B cell (primary cell): ENCODE measurements at regions not wholly inside any gene's neighbourhood (a gene's known extent, or its start where the extent isn't known, plus 50 kb on each side); places are given as distances from the start of the nearest gene placed in this dataset.

Experiments
- ATAC-seq: fragments of 200-7000 bp; cut with Tn5 transposase; one replicate; pipeline ENCODE4 v1.10.0; 2021; ENCODE audit warnings: low read depth, mild to moderate bottlenecking, moderate number of reproducible peaks, moderate library complexity
- CTCF ChIA-PET: fragments of 350-600 bp; sonication (Branson Sonifier 250); formaldehyde crosslinking; loops from one replicate; lab custom pipeline; 2021; ENCODE audit warnings: antibody characterized with exemption, inconsistent platforms; lab: Charles Lee
- POLR2A ChIA-PET: fragments of 350-600 bp; sonication (Branson Sonifier 250); formaldehyde crosslinking; loops from one replicate; lab custom pipeline; 2021; ENCODE audit warnings: antibody characterized with exemption; lab: Charles Lee
- DNase-seq: peaks from one replicate; pipeline ENCODE4 v3.0.0; 2013
- H2AFZ ChIP-seq: 2 replicates; pipeline ENCODE4 v1.6.1; 2012; ENCODE audit warnings: mild to moderate bottlenecking, low read depth, low read length; ENCODE audit not compliant: insufficient read depth, poor library complexity, severe bottlenecking
- H3K27ac ChIP-seq, 2 donors: 1 replicate in 1 of 2; 2 replicates in 1 of 2; pipeline ENCODE4 v1.5.1; 2012 to 2013; ENCODE audit warnings: low read length in 2 of 2, mild to moderate bottlenecking in 2 of 2, moderate library complexity in 1 of 2
- H3K27me3 ChIP-seq, 4 experiments: fragments of 200-600 bp in 1 of 4; sonication (generic) in 1 of 4; replicated peaks in 1 of 4; 1 replicate in 2 of 4; 2 replicates in 2 of 4; pipeline versions ENCODE4 v1.6.1 to v1.7.0; 2013 to 2016; ENCODE audit warnings: low read length in 3 of 4, mild to moderate bottlenecking in 2 of 4, mixed read lengths in 1 of 4, moderate library complexity in 1 of 4; ENCODE audit not compliant: insufficient read depth in 4 of 4, control insufficient read depth in 3 of 4; ENCODE audit errors: control extremely low read depth in 1 of 4
- H3K36me3 ChIP-seq, 2 experiments: replicated peaks in 1 of 2; 1 replicate in 1 of 2; 2 replicates in 1 of 2; pipeline versions ENCODE4 v1.6.1 to v1.7.1; 2013; ENCODE audit warnings: low read length in 1 of 2; ENCODE audit not compliant: insufficient read depth in 2 of 2, control insufficient read depth in 1 of 2; ENCODE audit errors: control extremely low read depth in 1 of 2, extremely low read depth in 1 of 2
- H3K4me1 ChIP-seq, 2 donors: fragments of 200-600 bp in 1 of 2; sonication (generic) in 1 of 2; 1 replicate in 1 of 2; 2 replicates in 1 of 2; pipeline versions ENCODE4 v1.5.1 to v1.6.1; 2013 to 2017; ENCODE audit warnings: low read length in 2 of 2; ENCODE audit not compliant: control insufficient read depth in 2 of 2, insufficient read depth in 2 of 2
- H3K4me2 ChIP-seq: replicated peaks from 2 replicates; pipeline ENCODE3; 2012; ENCODE audit warnings: mild to moderate bottlenecking, low read depth, low read length; ENCODE audit not compliant: poor library complexity, severe bottlenecking
- H3K4me3 ChIP-seq, 5 experiments: fragments of 200-600 bp in 1 of 5; sonication (generic) in 1 of 5; 1 replicate in 3 of 5; 2 replicates in 2 of 5; pipeline versions ENCODE4 v1.5.1 to v1.7.0; 2011 to 2016; ENCODE audit warnings: low read length in 4 of 5, mild to moderate bottlenecking in 4 of 5, low read depth in 2 of 5, control low read depth in 1 of 5, moderate library complexity in 1 of 5; ENCODE audit not compliant: insufficient read depth in 1 of 5; ENCODE audit errors: control extremely low read depth in 1 of 5, extremely low read depth in 1 of 5
- H3K79me2 ChIP-seq: fragments of 200-600 bp; sonication (generic); one replicate; pipeline ENCODE4 v1.6.0; 2016; ENCODE audit warnings: low read length; ENCODE audit not compliant: control insufficient read depth, insufficient read depth
- H3K9ac ChIP-seq: fragments of 200-600 bp; sonication (generic); 2 replicates; pipeline ENCODE4 v1.6.1; 2017; ENCODE audit warnings: mild to moderate bottlenecking, low read length, moderate library complexity
- H3K9me3 ChIP-seq, 3 donors: one replicate each; pipeline versions ENCODE4 v1.6.1 to v1.7.1; 2013; ENCODE audit warnings: low read length in 2 of 3; ENCODE audit not compliant: control insufficient read depth in 2 of 3, insufficient read depth in 1 of 3; ENCODE audit errors: control extremely low read depth in 1 of 3
- H4K20me1 ChIP-seq: 2 replicates; pipeline ENCODE4 v1.6.0; 2012; ENCODE audit warnings: mild to moderate bottlenecking, low read length; ENCODE audit not compliant: insufficient read depth, control insufficient read depth, poor library complexity, severe bottlenecking
- H3K27ac Mint-ChIP-seq: one replicate; pipeline ENCODE4 v1.8.0; 2021; ENCODE audit warnings: mixed read lengths
- H3K27me3 Mint-ChIP-seq: one replicate; pipeline ENCODE4 v1.8.0; 2021; ENCODE audit warnings: mixed read lengths
- H3K4me1 Mint-ChIP-seq: one replicate; pipeline ENCODE4 v1.8.0; 2021; ENCODE audit warnings: mixed read lengths
- H3K4me3 Mint-ChIP-seq: one replicate; pipeline ENCODE4 v1.8.0; 2021; ENCODE audit warnings: mixed read lengths
- H3K9me3 Mint-ChIP-seq: one replicate; pipeline ENCODE4 v1.8.0; 2022; ENCODE audit warnings: mixed read lengths; ENCODE audit not compliant: insufficient read depth
- EZH2 ChIP-seq: IDR thresholded peaks from 2 replicates; pipeline ENCODE4 v1.6.1; 2012; ENCODE audit warnings: borderline replicate concordance, low read depth, mild to moderate bottlenecking, moderate library complexity, low read length; ENCODE audit not compliant: insufficient read depth, poor library complexity, severe bottlenecking
- WGBS: methylation state at CpG from one replicate; pipeline ENCODE4 v1.1.5; 2013; ENCODE audit warnings: missing lambda C conversion rate; ENCODE audit not compliant: insufficient coverage; 5-methylcytosine and 5-hydroxymethylcytosine counted together
- intact Hi-C: fragments of 100-400 bp; cut with micrococcal nuclease; formaldehyde crosslinking; loops from one replicate; pipeline ENCODE4 v1.10.0; 2022
- TF ChIP-seq, protein P1 (sequence below): fragments of 200-600 bp; IDR thresholded peaks from one replicate; pipeline ENCODE4 v1.8.0; 2022; ENCODE audit warnings: antibody characterized with exemption, mild to moderate bottlenecking

DNA sequence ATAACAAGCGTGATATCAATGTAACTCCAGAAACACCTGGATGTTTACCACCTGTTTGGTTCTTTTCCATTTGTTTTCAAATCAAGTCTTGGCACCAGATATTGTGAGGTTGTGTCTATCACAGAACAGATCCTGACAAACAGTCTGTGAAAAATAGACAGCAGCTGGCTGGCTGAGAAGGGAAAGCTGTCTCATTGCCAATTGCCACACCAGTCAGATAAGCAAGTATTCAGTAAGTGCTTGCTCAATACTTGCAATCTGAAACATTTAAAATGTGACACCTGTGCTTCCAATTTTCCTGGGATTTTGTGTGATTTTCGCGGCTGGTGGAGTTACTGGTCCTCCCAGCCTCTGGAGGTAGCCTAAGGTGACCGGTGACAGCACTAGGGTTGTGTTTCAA is 147.9 kb upstream of the MYO3A start:
- Mint-ChIP-seq H3K4me3 (no peak overlapping the region), H3K4me1 (no peaks in the 10 kb centered on the region), H3K27ac (no peak overlapping the region), H3K27me3 (peaks cover 23% of the 10 kb centered on the region), H3K9me3 (no peaks in the 10 kb centered on the region)
- Histone ChIP-seq H3K9ac (no peak overlapping the region), H2AFZ (no peak overlapping the region), H3K79me2 (no peaks in the 10 kb centered on the region), H3K4me2 (no peak overlapping the region), H3K27me3 (peaks cover 0 to 3% (median 1%) of the 10 kb centered on the region in 4 experiments), H3K36me3 (no peaks in the 10 kb centered on the region), H3K4me1 (no peaks in the 10 kb centered on the region), H3K4me3 (no peak overlapping the region), H4K20me1 (no peaks in the 10 kb centered on the region), H3K9me3 (no peaks in the 10 kb centered on the region), H3K27ac (no peak overlapping the region)
- WGBS: no CpG with 5 or more reads among the region's 4 CpGs
- intact Hi-C loops: no loop called here
- TF ChIP-seq EZH2: no peak
- TF ChIP-seq, protein P1, sequence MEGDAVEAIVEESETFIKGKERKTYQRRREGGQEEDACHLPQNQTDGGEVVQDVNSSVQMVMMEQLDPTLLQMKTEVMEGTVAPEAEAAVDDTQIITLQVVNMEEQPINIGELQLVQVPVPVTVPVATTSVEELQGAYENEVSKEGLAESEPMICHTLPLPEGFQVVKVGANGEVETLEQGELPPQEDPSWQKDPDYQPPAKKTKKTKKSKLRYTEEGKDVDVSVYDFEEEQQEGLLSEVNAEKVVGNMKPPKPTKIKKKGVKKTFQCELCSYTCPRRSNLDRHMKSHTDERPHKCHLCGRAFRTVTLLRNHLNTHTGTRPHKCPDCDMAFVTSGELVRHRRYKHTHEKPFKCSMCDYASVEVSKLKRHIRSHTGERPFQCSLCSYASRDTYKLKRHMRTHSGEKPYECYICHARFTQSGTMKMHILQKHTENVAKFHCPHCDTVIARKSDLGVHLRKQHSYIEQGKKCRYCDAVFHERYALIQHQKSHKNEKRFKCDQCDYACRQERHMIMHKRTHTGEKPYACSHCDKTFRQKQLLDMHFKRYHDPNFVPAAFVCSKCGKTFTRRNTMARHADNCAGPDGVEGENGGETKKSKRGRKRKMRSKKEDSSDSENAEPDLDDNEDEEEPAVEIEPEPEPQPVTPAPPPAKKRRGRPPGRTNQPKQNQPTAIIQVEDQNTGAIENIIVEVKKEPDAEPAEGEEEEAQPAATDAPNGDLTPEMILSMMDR: no peak
- ATAC-seq: no peak
- DNase-seq: no peak
- ChIA-PET POLR2A (interaction anchor here (0.8 kb wide), 1 partner anchor 936 kb away, joined by 10 read pairs; no protein-coding TSS in a partner anchor), CTCF (no interaction called here)

DNA sequence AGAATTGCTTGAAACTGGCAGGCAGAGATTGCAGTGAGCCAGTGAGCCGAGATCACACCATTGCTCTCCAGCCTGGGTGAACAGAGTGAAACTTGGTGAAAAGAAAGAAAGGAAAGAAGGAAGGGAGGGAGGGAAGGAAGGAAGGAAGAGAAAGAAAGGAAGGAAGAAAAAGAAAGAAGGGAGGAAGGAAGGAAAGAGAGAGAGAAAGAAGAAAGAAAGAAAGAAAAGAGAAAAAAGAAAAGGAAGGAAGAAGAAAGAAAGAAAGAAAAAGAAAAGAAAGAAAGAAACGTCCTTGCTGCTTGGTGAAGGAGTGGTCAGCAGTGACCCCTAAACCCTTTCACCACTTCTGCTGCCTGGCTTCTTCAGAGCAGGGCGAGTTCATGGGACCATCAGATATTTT is 147.1 kb upstream of the MYO3A start:
- intact Hi-C loops: no loop called here
- 100% methylated on average over 1 of the region's 3 CpGs for WGBS
- H3K4me1 ChIP-seq: no peaks in the 10 kb centered on the region
- no peaks in the 10 kb centered on the region for H3K36me3 ChIP-seq
- Mint-ChIP-seq H3K9me3 (no peaks in the 10 kb centered on the region), H3K4me1 (no peaks in the 10 kb centered on the region), H3K27me3 (peaks cover 23% of the 10 kb centered on the region), H3K27ac (no peak overlapping the region), H3K4me3 (no peak overlapping the region)
- ChIA-PET POLR2A (interaction anchor here (0.8 kb wide), 1 partner anchor 936 kb away, joined by 10 read pairs; no protein-coding TSS in a partner anchor), CTCF (no interaction called here)
- ATAC-seq (no peak), DNase-seq (no peak)
- no peaks in the 10 kb centered on the region for H3K9me3 ChIP-seq
- H3K79me2 ChIP-seq: no peaks in the 10 kb centered on the region
- H2AFZ ChIP-seq: no peak overlapping the region
- H3K9ac ChIP-seq: no peak overlapping the region
- no peaks in the 10 kb centered on the region for H4K20me1 ChIP-seq
- H3K4me3 ChIP-seq: no peak overlapping the region
- H3K27me3 ChIP-seq: peaks cover 0 to 3% (median 1%) of the 10 kb centered on the region in 4 experiments
- TF ChIP-seq EZH2: no peak
- TF ChIP-seq, protein P1: no peak
- no peak overlapping the region for H3K4me2 ChIP-seq
- no peak overlapping the region for H3K27ac ChIP-seq
